M059J (cell line): ENCODE measurements at regions not wholly inside any gene's neighbourhood (a gene's known extent, or its start where the extent isn't known, plus 50 kb on each side); places are given as distances from the start of the nearest gene placed in this dataset.

Experiments
- DNase-seq: peaks from one replicate; pipeline ENCODE4 v3.0.0-alpha.2; 2012; ENCODE audit warnings: low read depth

- no peak for DNase-seq
These were observed 263.9 kb downstream of the ICE1 start for GRCh38 chr5:5686356-5686755.

DNA sequence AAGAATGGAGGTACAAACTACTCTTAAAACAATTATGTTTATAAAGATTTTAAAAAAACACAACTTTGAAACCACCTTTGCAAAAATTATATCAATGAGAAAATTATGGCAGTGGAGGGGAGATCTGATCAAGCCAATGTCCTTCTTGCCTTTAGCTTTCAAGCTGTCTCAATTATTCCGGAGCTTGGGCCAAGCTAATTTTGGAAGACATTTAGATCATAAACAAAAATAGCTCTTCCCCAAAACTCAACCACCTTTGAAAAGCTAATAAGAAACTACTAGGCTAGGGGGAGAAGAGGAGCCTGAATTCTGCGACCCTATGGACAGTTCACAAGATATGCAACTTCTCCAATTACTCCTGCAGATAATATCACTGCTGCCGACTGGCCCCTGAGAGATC lies 263.3 kb downstream of the ICE1 start:
- no peak for DNase-seq

- no peak for DNase-seq
These were observed 260.7 kb downstream of the ICE1 start for GRCh38 chr5:5683174-5683573.

- peak; percentile 47 for DNase-seq
These were observed 256.4 kb downstream of the ICE1 start for GRCh38 chr5:5678909-5679308.

- DNase-seq, result no peak
These were observed 255.3 kb downstream of the ICE1 start for GRCh38 chr5:5677738-5678137.

- no peak for DNase-seq
These were observed 253.7 kb downstream of the ICE1 start for GRCh38 chr5:5676218-5676617.

- DNase-seq, result no peak
These were observed 253.0 kb downstream of the ICE1 start for GRCh38 chr5:5675511-5675910.

- no peak for DNase-seq
These were observed 249.3 kb downstream of the ICE1 start for GRCh38 chr5:5671823-5672222.

DNA sequence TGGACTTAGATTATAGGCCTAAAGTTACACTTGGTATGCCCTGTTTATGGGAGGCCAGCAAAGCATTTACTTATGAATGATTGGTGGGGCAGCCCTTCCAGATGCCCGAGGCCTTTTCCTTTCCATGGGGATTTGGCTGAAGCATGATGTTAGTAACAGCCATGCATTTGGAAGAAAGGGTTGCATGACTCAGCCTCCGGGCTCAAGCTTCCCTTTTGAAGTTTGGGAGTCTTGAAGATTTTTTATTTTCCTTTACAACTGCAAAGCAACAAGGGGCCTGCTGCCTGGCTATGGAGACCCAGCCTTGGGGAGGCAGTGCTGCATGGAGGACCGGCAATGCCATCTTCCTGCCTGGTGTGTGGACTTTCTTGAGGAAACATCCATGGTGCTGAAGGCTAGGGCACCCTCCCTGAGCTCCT lies 244.7 kb downstream of the ICE1 start:
- peak; percentile 49 for DNase-seq

DNA sequence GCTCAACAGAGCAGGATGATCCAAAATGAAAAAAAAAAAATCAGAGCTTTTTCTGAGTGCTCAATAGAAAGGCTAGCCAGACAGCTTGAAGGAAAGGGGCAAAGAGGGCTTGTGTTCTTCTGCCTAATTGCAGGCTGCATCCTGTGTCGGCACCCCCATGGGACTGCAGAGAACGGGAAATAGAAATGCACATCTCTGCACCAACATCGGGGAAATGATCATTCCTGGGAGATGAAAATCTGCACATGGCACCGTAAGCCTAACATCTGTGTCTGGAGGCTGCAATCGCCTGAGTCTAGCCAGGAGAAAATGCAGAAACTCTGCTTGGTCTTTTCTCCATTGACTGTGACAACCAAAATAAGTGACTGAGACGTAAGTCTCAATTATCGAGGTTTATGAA lies 243.9 kb downstream of the ICE1 start:
- DNase-seq, result no peak

- no peak for DNase-seq
These were observed 243.5 kb downstream of the ICE1 start for GRCh38 chr5:5666076-5666365.

- peak; percentile 71 for DNase-seq
These were observed 243.0 kb downstream of the ICE1 start for GRCh38 chr5:5665225-5666075.

DNA sequence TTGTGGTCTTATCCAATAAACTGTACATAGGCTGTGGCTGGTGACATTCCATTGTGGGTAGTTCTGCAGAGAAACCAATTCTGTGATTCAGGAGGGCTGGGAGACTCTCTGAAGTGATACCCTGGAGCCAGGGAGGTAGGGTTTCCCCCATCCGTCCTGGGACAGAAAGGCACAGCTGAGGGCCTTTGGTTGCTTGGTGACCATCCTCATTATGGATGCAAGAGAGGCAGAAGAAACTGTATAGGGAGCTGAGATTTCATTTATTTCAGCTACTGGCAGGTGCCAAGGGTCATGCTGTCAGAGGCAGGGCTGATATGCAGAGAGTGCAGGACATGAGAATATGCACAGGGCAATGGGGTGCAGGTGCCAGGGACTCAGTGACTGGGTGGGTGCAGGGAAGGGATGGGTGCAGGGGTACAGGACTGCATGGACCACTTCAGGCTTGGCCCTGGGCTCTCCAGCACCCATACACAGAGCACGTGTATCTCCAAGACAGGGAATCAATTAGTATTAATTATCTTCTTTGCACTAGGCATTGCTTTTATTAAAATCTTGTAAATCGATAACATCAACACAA lies 236.5 kb downstream of the ICE1 start:
- no peak for DNase-seq

GRCh38 chr5:5658226-5658625 lies 235.7 kb downstream of the ICE1 start:
- peak; percentile 71 for DNase-seq

DNA sequence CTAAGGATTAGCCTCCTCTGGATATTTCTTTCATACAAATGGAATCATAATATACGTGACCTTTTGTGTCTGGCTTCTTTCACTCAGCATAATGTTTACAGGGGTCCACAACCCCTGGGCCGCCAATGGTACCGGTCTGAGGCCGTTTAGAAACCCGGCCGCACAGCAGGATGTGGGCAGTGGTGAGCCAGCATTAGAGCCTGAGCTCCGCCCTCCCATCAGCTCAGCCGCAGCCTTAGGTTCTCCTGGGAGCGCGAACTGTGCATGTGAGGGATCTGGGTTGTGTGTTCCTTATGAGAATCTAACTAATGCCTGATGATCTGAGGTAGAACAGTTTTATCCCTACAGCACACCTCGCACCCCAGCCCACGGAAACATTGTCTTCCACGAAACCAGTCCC lies 229.7 kb downstream of the ICE1 start:
- DNase-seq, result no peak

DNA sequence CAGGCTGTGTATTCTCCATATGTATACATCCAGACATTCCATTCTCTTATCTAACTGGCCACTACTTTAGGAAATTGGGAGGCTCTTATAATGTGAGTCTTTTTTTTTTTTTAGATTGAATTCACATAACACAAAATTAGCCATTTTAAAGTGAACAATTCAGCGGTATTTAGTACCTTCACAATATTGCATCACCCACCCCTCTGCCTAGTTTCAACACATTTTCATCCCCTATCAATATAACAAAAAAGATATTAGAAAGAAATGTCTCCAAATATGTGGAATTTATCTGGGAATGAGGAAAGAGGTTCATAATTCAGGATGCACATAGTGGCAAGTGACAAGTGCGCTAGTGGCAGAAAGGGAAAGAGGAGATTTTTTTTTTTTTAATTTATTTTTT lies 228.5 kb downstream of the ICE1 start:
- DNase-seq, result no peak

- DNase-seq, result peak; percentile 11
These were observed 227.8 kb downstream of the ICE1 start for GRCh38 chr5:5650242-5650641.

GRCh38 chr5:5649641-5650040 lies 227.2 kb downstream of the ICE1 start:
- DNase-seq, result no peak

GRCh38 chr5:5648694-5649093 lies 226.2 kb downstream of the ICE1 start:
- no peak for DNase-seq

DNA sequence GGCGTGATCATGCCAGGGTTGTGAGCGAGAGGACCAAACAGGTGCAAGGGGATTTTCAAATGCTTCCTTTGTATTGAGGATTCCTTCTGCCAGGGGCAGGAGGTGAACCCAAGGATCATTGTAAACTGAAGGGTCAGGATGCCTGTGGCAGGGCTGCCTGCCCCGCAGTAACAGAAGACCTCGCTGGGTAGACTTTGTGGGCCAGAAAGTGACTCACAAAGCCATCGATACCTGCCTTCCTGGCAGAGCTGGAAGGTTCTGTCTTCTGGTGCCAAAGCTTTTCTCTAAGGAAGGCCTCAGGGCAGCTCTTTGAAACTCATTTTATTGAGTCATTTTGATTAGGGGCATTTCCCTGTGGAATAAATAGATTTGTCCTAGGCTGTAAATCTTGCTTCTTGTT lies 223.4 kb downstream of the ICE1 start:
- DNase-seq, result no peak

GRCh38 chr5:5645198-5645597 lies 222.7 kb downstream of the ICE1 start:
- no peak for DNase-seq

DNA sequence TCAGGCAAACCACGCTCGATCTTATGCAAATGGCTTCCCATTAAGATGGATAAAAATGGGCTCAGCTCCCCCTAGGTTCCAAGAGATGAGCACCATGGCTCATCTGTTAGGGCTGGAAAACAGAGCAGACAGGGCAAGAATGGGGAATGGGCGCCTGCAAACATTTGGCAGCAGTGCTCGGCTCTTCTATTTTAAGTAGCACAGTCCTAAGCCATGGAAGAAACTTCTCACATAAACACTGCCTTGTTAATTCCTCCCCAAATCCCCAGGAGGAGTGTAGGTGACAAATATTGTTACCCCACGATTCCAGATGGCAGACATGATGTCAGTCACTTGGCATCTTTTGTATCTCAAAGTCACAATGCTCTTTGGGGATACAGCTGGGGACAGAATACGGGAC lies 221.8 kb downstream of the ICE1 start:
- no peak for DNase-seq

DNA sequence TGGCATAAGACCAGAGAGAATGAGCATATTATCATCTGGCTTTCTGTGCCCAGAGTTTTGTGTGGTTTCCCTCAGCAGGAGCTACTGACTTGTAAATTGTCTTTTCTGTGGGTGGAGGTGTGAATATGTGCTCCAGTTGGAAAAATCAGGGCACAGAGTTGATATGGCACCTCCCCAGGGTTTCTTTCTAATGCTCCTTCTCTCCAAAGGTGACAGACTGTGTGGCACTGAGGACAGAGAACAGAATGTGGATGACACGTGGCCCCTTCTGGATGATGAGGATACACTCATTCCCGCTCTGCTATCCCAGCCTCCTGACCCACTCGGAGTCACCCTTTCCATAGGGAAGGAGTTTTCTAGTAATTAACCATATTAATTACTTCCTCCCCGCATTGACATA lies 221.0 kb downstream of the ICE1 start:
- DNase-seq, result no peak

- peak; percentile 5 for DNase-seq
These were observed 215.7 kb downstream of the ICE1 start for GRCh38 chr5:5638211-5638610.
